HG03066 (cell line): ENCODE measurements at regions not wholly inside any gene's neighbourhood (a gene's known extent, or its start where the extent isn't known, plus 50 kb on each side); places are given as distances from the start of the nearest gene placed in this dataset.

Source experiments
- ATAC-seq: cut with Tn5 transposase; IDR thresholded peaks from one replicate; pipeline ENCODE4 v1.9.1; 2021; ENCODE audit warnings: low read depth; ENCODE audit not compliant: unreplicated experiment

GRCh38 chr15:70222606-70223005 lies 124.9 kb upstream of the TLE3 start:
- no peak for ATAC-seq

GRCh38 chr15:70220490-70221096 lies 122.9 kb upstream of the TLE3 start:
- ATAC-seq = no peak

GRCh38 chr15:70219966-70220365 lies 122.2 kb upstream of the TLE3 start:
- ATAC-seq = no peak

- no peak for ATAC-seq
Measured at GRCh38 chr15:70219256-70219895, 121.7 kb upstream of the TLE3 start.

- ATAC-seq = no peak
Measured at GRCh38 chr15:70217226-70218160, 119.8 kb upstream of the TLE3 start.

GRCh38 chr15:70215951-70216350 lies 118.2 kb upstream of the TLE3 start:
- ATAC-seq = no peak

- ATAC-seq = no peak
Measured at GRCh38 chr15:70214941-70215635, 117.4 kb upstream of the TLE3 start.

- no peak for ATAC-seq
Measured at GRCh38 chr15:70214276-70214675, 116.6 kb upstream of the TLE3 start.

- ATAC-seq = no peak
Measured at GRCh38 chr15:70213794-70214193, 116.1 kb upstream of the TLE3 start.

- ATAC-seq = no peak
Measured at GRCh38 chr15:70212963-70213315, 115.2 kb upstream of the TLE3 start.

- ATAC-seq = no peak
Measured at GRCh38 chr15:70212286-70212962, 114.7 kb upstream of the TLE3 start.

- ATAC-seq = no peak
Measured at GRCh38 chr15:70210528-70210927, 112.8 kb upstream of the TLE3 start.

- no peak for ATAC-seq
Measured at GRCh38 chr15:70210076-70210475, 112.4 kb upstream of the TLE3 start.

- ATAC-seq = no peak
Measured at GRCh38 chr15:70209499-70209898, 111.8 kb upstream of the TLE3 start.

GRCh38 chr15:70208332-70208731 lies 110.6 kb upstream of the TLE3 start:
- ATAC-seq = no peak

- no peak for ATAC-seq
Measured at GRCh38 chr15:70206668-70207067, 109.0 kb upstream of the TLE3 start.

- no peak for ATAC-seq
Measured at GRCh38 chr15:70204652-70205051, 106.9 kb upstream of the TLE3 start.

GRCh38 chr15:70203981-70204560 lies 106.4 kb upstream of the TLE3 start:
- ATAC-seq = no peak

GRCh38 chr15:70202756-70203155 lies 105.0 kb upstream of the TLE3 start:
- no peak for ATAC-seq

GRCh38 chr15:70201425-70201775 lies 103.7 kb upstream of the TLE3 start:
- no peak for ATAC-seq
